ENCODE measurements at regions not wholly inside any gene's neighbourhood (a gene's known extent, or its start where the extent isn't known, plus 50 kb on each side); places are given as distances from the start of the nearest gene placed in this dataset.
A peak's percentile ranks its signal among the peaks of the same experiment; 100 is the strongest.

GRCh38 chr17:6325051-6325450 lies 109.9 kb downstream of the AIPL1 start:
- no peak for DNase-seq (ENCODE audit: low spot score)

DNA sequence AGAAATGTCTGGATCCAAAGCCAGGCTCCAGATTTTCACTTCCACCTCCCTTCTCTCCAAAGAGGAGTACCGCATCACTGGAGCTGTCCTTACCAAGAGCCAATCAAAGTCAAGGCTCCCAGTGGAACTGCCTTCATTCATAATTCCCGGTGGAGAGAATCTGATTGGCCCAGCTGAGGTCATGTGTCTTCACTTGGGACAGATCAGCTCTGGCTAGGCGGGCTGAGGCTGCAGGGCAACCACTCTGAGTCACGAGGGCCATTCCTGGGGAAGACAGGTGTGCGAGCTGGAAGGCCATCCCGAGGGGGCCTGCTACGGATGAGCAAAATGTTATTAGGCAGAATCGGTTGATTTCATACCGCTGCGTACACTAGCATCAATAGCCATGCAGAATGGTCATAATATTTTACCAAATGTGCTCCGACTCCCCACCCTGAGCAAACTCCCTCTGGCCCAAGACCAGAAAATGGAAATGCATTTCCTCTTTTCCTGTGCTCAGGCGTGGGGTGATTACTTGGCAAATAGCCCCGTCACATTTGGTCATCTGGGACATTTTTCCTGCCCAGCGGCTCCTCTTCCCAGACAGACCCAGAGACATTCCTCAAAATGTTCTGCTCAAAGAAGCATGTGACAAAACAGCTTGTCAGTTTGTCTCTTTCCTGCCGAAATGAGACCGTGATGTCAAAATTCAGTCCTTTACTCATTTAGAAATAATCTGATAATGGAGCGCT lies 111.1 kb downstream of the AIPL1 start:
- no peak for DNase-seq (ENCODE audit: low spot score)

- no peak for DNase-seq (ENCODE audit: low spot score)
Measured at GRCh38 chr17:6322316-6322715, 112.6 kb downstream of the AIPL1 start.

DNA sequence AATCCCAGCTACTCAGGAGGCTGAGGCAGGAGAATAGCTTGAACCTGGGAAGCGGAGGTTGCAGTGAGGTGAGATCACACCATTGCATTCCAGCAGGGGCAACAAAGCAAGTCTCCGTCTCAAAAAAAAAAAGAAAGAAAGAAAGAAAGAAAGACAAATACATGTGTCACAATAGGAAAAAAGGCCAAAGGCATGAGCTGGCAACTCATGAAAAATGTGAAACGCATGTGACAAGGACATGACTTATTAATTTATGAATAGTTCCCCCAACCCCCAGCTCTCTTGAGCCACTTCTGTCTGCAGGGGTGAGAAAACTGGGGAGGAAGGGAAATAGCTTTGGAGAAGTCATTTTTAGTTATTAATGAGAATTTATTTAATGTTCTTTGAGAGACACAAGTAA lies 120.6 kb downstream of the AIPL1 start:
- DNase-seq (ENCODE audit: low spot score) = no peak

GRCh38 chr17:6313835-6314234 lies 121.1 kb downstream of the AIPL1 start:
- DNase-seq (ENCODE audit: low spot score) = no peak

- DNase-seq (ENCODE audit: low spot score) = no peak
Measured at GRCh38 chr17:6306820-6307219, 128.1 kb downstream of the AIPL1 start.

GRCh38 chr17:6305613-6306360 lies 129.1 kb downstream of the AIPL1 start:
- DNase-seq (ENCODE audit: low spot score) = no peak

DNA sequence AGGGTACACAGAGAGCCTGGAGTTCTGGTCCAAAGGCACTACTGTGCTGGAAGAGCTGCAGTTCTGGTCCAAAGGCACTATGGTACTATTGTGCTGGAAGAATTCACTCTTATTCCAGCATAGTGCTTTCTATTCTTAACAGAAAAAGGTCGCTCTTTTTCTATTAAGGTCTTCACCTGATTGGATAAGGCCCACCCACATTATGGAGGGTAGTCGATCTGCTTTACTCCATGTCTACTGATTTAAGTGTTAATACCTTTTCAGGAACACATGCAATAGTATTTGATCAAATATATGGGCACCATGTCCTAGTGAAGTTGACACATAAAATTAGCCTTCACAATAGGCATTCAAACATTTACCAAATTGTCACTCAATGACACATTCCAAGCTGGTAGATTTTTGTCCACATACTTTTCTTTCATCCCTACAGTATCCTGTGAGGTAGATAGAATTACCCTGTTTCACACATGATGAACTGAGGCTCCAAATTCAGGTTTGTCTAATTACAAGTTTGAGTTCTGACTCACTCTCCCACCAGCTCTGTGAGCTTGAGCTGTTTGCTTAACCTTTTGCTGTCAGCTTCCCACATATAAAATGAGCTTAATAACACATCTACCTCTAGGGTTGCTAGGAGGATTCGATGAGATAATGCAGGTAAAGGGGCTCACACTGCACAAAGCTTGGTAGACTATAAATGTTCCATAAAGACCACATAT lies 129.9 kb downstream of the AIPL1 start:
- DNase-seq (ENCODE audit: low spot score) = no peak

- DNase-seq (ENCODE audit: low spot score) = peak; percentile 25
Measured at GRCh38 chr17:6303664-6304063, 131.3 kb downstream of the AIPL1 start.

DNA sequence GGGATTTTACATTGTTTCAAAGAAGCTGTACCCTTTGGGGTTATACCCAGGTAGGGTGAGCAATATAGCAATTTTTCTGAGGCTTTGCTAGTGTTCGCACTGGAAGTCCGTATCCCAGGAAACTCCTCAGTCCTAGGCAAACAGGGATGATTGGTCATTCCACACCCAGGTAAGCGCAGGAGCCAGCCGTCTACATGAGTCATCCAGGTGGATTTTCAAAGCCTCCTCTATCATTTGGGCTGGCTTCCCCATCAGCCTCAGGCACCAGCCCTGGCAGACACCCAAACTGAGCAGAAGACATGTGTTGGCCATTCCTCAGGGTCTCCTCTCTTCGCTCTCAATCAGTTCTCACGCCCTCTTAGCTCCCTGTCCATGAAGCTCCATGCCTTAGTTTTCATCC lies 135.6 kb downstream of the AIPL1 start:
- DNase-seq (ENCODE audit: low spot score) = no peak

GRCh38 chr17:6297960-6298359 lies 137.0 kb downstream of the AIPL1 start:
- DNase-seq (ENCODE audit: low spot score) = no peak

DNA sequence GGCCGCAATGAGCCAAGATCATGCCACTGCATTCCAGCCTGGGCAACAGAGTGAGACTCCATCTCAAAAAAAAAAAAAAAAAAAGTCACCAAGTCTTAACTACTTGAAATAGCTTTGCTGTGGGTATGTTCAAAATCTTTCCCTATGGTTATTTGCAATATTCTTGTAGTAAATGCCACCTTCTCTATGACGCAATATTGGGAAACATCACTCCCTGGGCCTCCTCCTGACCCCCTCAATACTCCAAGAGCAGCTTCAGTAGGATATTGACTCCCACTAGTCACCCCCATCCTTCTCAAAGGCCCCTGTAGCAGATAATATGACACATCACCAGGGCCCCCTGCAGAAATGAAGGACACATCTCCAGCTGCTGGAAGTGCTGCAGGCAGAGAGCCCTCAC lies 137.8 kb downstream of the AIPL1 start:
- no peak for DNase-seq (ENCODE audit: low spot score)

DNA sequence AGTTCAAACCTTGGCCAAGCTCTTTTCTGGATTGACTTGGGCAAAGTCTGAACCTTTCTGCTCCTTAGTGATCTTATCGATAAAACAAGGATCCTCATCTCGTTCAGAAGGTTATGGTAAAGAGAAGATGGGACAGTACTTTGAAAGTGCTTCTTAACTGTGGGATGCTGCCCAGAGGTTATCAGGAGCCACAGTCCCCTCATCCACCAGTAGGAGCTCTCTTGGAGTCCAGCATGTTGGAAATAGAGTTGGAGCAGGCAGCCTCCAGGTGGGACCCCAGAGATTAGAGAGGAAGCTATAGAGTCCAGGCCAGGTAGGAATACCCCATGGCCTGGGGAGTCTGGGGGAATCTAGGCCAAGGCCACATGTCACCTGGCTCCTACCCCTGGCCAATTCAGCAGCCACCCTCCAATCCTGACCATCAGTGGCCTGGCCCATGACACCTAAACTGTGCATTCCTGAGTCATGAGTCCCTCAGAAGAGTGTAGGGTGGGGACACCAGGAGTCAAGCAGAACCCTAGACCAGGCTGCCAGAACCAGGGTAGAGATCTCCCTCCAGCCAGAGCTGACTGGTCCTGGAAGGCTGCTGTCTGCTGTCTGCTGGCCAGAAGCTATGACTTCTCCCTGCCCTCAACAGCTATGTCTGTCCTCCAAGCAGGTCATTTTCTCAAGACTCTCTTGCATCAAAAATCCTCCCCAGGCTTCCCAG lies 144.3 kb downstream of the AIPL1 start:
- DNase-seq (ENCODE audit: low spot score) = no peak

DNA sequence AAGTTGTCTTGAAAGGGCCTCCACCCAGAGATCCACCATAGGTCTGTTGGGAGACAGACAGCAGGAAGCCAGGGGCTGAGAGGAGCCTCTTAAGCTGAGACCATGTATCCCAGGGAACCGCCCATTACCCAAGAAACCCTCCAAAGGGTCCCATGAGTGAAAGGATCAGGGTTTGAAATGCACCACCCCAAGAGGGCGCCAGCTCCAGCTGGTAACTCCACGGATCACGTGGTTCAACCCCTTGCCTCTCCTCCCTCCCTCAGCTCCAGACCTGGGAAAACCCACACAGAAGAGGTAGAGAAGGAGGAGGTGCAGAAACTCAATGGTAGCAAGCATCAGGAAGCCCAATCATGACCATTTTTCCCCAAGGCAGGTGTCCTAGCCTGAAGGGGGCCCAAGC lies 148.7 kb downstream of the AIPL1 start:
- no peak for DNase-seq (ENCODE audit: low spot score)

GRCh38 chr17:6285486-6285885 lies 149.4 kb downstream of the AIPL1 start:
- DNase-seq (ENCODE audit: low spot score) = no peak

DNA sequence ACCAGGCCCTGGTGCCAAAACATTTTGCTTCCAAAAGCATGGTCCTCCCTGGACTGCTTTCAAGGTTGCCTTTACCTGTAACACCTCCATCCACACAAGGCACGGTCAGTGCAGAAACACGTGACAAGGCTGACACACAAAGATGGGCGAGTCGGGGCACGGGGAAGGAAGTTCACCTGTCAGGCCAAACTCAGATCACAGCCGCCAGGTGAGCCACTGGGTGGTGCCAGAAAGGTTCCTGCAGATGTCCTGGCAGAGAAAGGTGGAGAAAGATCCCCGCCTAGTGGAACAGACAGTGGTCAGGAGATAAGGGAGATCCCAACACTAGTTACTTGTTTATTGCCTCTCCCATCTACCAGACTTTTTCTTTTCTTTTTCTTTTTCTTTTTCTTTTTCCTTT lies 155.3 kb downstream of the AIPL1 start:
- no peak for DNase-seq (ENCODE audit: low spot score)

DNA sequence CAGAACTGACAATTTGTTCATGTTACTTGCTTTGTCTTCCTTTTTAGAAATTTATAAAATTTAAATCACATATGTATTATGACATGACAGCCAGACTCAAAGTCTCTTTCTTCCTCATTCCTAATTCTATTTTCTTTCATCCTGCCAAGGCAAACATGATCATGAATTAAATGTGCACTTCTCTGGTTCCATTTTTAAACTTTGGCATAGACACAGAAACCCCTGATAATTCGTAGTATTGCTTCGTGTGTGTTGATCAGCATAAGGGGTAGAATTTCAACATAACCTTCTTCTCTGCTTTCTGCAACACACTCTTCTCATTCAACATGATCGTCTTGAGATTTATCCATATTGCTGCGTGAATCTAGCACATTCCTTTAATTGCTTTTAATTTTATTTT lies 156.5 kb downstream of the AIPL1 start:
- DNase-seq (ENCODE audit: low spot score) = no peak

DNA sequence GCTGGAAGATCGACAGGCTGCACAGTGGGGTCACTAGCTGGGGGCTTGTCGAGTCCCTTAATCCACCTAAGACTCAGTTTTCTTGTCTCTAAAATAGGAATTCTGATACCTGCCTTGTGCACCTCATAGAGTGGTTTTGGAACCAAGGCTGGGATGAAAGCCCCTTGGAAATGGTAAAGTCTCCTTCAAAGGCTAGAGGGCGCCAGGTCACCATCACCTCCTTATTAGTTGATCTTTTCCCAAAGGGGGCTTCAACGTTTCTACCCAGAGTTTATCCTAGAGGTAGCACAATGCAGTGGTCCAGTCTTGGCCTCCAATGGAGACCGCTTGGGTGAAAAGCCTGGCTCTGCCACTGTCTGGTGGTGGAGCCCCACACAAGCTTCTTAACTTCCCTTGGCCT lies 158.2 kb downstream of the AIPL1 start:
- no peak for DNase-seq (ENCODE audit: low spot score)

DNA sequence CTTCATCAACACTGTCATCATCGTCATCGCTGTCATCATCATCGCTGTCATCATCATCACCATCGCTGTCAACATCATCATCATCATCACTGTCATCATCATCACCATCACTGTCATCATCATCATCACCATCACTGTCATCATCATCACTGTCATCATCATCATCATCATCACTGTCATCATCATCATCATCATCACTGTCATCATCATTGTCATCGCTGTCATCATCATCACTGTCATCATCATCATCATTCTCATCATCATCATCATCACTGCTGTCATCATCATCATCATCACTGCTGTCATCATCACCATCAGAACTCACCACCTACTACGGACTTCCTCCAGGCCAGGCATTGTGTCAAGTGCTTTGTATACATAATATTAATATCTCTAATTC lies 160.6 kb downstream of the AIPL1 start:
- no peak for DNase-seq (ENCODE audit: low spot score)

- peak; percentile 46 for DNase-seq (ENCODE audit: low spot score)
Measured at GRCh38 chr17:6269478-6269877, 165.4 kb downstream of the AIPL1 start.

DNA sequence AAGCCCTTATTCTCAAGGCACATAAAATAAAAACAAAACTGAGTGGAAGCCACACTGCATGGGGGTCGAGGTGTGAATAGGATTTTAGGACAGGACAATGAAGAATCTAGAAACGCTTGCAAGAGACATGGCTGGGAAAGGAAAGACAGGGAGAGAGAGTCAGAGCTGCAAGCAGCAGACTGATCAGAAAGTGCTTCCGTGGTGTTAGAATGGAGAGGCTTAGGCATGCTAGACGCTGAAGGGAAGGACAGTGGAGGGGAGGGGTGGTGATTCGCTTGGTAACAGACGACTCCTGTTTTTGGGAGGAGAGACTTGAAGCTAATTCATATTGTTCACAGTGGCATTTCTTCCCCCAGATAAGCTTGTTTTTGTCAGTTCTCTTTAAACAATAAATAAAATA lies 173.5 kb downstream of the AIPL1 start:
- no peak for DNase-seq (ENCODE audit: low spot score)

DNA sequence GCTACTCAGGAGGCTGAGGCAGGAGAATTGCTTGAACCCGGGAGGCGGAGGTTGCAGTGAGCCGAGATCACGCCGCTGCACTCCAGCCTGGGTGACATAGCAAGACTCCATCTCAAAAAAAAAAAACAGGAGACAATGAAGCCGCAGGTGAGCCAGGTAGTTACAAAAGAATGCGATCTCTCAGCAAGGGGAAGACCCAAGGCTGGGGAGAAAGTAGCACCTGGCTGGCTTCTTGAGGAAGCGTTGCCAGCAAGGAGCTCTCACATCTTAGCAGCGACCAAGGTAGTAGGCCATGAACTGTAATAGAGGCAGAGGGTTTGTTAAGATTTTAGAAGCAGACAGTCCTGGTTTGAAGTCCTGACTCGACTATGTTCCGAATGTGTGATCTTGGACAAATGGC lies 175.0 kb downstream of the AIPL1 start:
- no peak for DNase-seq (ENCODE audit: low spot score)

DNA sequence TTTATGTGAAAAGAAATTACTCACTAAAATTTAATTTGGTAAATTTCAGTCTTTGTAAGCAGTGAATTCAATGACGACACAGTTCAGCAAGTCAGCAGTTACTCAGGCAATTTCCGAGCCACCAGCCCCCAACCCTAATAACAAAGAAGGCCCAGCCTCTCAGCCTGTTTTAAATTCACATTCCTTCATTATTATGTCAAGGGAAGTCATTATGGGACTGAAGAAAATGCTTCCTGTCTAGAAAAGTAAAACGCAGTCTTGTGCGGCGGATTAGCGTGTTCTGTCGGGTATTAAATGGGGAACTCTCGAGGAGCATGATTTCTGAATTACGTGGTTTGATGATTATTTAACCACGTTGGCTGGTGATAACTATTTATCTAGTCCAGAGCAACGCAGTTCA lies 177.6 kb downstream of the AIPL1 start:
- DNase-seq (ENCODE audit: low spot score) = no peak

Measured in AG08396 (cell line).